Central memory CD8-positive, alpha-beta T cell (primary cell): ENCODE measurements at regions not wholly inside any gene's neighbourhood (a gene's known extent, or its start where the extent isn't known, plus 50 kb on each side); places are given as distances from the start of the nearest gene placed in this dataset.

ENCODE experiments used
- ATAC-seq: fragments of 150-1000 bp; cut with Tn5 transposase; replicated peaks from 2 replicates; pipeline ENCODE4 v1.10.0; 2022; ENCODE audit warnings: mild to moderate bottlenecking, moderate FRiP score, moderate number of reproducible peaks; ENCODE audit not compliant: poor library complexity, severe bottlenecking; ENCODE audit errors: extremely low read depth
- DNase-seq, 2 donors: peaks; one replicate each; pipeline ENCODE4 v3.0.0; 2021; ENCODE audit warnings: low spot score in 2 of 2
- H3K27ac Mint-ChIP-seq: one replicate; pipeline ENCODE4 v1.8.0; 2022; ENCODE audit warnings: low read depth, mild to moderate bottlenecking, moderate library complexity, mixed read lengths
- H3K27me3 Mint-ChIP-seq: one replicate; pipeline ENCODE4 v1.8.0; 2022; ENCODE audit warnings: mixed read lengths
- H3K36me3 Mint-ChIP-seq: one replicate; pipeline ENCODE4 v1.8.0; 2022; ENCODE audit warnings: mild to moderate bottlenecking, moderate library complexity, mixed read lengths; ENCODE audit not compliant: insufficient read depth
- H3K4me1 Mint-ChIP-seq: one replicate; pipeline ENCODE4 v1.8.0; 2022; ENCODE audit warnings: mixed read lengths
- H3K4me3 Mint-ChIP-seq: one replicate; pipeline ENCODE4 v1.8.0; 2022; ENCODE audit warnings: mild to moderate bottlenecking, moderate library complexity, mixed read lengths
- H3K9me3 Mint-ChIP-seq: one replicate; pipeline ENCODE4 v1.8.0; 2022; ENCODE audit warnings: mixed read lengths

GRCh38 chr7:126044662-126045061 is 1115.0 kb upstream of the POT1 start:
- H3K4me1 Mint-ChIP-seq: no peaks in the 10 kb centered on the region
- no peak overlapping the region for H3K27ac Mint-ChIP-seq
- DNase-seq: no peak
- peaks cover 10% of the 10 kb centered on the region for H3K9me3 Mint-ChIP-seq
- H3K4me3 Mint-ChIP-seq: no peak overlapping the region
- no peaks in the 10 kb centered on the region for H3K36me3 Mint-ChIP-seq
- no peaks in the 10 kb centered on the region for H3K27me3 Mint-ChIP-seq
- no peak for ATAC-seq

DNA sequence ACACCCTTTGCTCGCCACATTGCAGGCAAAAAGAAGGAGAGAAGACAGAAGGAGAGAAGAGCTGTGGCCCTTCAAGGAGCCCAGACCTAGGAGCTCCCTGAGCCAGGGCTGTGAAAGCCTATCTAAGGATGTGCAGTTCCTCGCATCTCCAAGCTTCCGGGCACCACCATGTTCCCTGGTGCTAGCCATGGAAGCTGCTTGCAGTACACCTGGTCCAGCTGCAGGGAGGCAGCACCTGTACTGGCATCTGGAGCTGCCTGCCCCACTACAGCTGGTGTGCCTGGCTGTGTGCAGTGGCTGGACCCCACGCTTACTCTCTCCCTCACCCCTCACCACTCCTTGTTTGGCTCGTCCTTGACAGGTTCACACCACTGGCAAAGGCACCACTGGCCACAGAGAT is 1111.8 kb upstream of the POT1 start:
- H3K4me1 Mint-ChIP-seq: no peaks in the 10 kb centered on the region
- no peak overlapping the region for H3K27ac Mint-ChIP-seq
- H3K4me3 Mint-ChIP-seq: no peak overlapping the region
- H3K9me3 Mint-ChIP-seq: peaks cover 6% of the 10 kb centered on the region
- no peaks in the 10 kb centered on the region for H3K27me3 Mint-ChIP-seq
- no peak for DNase-seq
- no peaks in the 10 kb centered on the region for H3K36me3 Mint-ChIP-seq
- ATAC-seq: no peak

DNA sequence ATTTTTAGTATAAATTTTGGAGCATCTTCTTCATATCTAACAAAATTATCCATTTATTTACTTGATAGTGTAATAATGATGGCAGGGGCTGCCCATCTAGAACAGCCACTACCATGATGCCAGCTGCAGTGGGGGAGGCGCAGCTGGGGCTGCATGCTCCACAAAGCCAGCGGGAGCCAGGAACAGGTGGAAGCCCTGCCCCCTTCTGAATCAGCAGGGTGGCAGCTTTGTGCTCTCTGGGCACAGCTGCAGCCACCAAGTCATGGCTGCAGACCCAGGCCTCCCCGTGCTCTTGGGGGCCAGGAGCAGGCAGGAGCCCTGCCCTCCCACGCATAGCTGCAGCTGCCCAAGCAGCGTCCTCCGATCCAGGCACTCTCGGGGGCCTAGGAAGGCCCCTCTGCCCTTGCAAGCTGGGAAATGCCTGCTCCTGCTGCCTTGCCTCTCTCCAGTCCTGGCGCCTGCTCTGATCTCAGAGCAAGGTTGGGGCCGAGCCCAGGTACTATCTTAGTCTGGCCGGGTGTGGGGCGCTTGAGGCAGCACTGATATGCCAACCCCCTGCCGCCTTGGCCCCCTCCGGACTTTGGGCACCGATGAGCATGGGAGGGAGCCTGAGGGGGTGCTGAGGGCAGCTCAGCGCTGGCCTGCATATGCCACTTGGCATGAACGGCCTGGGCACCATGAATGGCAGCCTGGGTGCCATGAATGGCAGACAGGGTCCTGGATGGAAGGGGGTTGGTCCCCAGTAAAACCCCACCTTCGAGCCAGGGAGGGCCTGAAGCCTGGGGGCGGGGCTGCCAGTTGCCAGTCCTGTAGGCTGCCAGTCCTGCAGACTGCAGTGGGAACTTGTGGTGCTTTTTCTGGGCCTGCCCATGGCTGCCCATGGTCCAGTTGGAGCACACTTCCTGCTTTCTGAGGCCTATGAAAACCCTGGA is 1110.8 kb upstream of the POT1 start:
- Mint-ChIP-seq H3K4me1 (no peaks in the 10 kb centered on the region), H3K4me3 (no peak overlapping the region), H3K9me3 (peaks cover 6% of the 10 kb centered on the region), H3K27me3 (no peaks in the 10 kb centered on the region), H3K36me3 (no peaks in the 10 kb centered on the region), H3K27ac (no peak overlapping the region)
- ATAC-seq (no peak), DNase-seq (no peak)

DNA sequence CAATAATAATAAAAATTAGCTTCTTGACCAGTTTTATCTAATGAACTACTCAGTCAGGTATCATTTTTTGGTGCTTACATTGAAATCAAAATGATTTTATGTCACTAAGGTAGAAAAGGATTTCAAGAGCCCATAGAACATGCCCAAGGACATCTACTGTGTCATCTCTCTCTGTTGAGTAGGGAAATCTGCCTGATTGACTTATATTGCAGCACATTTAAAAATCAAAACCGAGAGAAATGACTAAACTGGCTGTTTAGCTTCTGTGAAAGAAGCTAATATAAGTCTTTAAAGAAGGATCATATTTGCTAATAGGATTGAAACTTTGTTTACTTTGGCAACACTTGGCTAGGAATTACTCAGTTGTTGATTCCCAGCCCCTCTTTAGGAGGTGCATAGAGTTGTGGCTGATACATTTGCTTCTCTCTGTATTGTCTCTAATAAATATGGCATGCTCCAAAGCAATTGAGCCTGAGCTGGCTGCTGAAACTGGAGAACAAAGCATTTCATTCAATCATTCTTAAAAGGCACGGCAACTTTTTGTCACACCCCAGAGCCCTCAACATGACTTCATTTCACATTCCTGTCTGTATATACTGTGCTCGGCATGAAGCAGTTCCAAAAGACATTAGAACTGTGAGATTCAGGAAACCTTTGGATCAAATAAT is 1096.9 kb upstream of the POT1 start:
- peaks cover 2% of the 10 kb centered on the region for H3K36me3 Mint-ChIP-seq
- H3K9me3 Mint-ChIP-seq: peaks cover 15% of the 10 kb centered on the region
- no peak overlapping the region for H3K27ac Mint-ChIP-seq
- H3K4me1 Mint-ChIP-seq: no peaks in the 10 kb centered on the region
- no peak overlapping the region for H3K4me3 Mint-ChIP-seq
- H3K27me3 Mint-ChIP-seq: no peaks in the 10 kb centered on the region
- DNase-seq: no peak
- ATAC-seq: no peak

- no peak overlapping the region for H3K4me3 Mint-ChIP-seq
- DNase-seq: no peak
- no peak for ATAC-seq
- peaks cover 7% of the 10 kb centered on the region for H3K9me3 Mint-ChIP-seq
- no peak overlapping the region for H3K27ac Mint-ChIP-seq
- no peaks in the 10 kb centered on the region for H3K4me1 Mint-ChIP-seq
- peaks cover under 1% of the 10 kb centered on the region for H3K36me3 Mint-ChIP-seq
- H3K27me3 Mint-ChIP-seq: no peaks in the 10 kb centered on the region
Measured at GRCh38 chr7:126022452-126022851, 1092.8 kb upstream of the POT1 start.

DNA sequence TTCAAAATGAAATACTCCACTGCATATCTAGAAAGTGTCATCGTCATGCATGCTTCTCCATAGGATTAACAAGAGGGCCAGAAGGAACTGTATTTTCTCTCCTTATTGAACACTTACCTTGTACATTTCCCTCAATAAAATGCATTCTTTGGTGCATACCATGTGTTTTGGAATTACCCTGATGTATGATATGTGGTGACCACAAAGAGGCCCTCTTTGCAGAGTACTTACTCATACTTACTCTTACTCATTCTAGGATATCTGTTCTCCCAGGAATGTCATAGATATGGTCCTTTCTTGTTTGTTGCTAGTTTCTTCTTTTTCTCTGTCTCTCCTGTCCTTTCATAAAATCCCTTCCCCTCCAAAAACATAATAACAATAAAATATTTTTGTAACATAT is 1087.1 kb upstream of the POT1 start:
- H3K4me3 Mint-ChIP-seq: no peak overlapping the region
- no peak for ATAC-seq

GRCh38 chr7:126005064-126005463 is 1075.4 kb upstream of the POT1 start:
- Mint-ChIP-seq H3K9me3 (no peaks in the 10 kb centered on the region), H3K4me3 (no peak overlapping the region), H3K36me3 (peaks cover 2% of the 10 kb centered on the region), H3K27ac (no peak overlapping the region), H3K4me1 (no peaks in the 10 kb centered on the region), H3K27me3 (no peaks in the 10 kb centered on the region)
- ATAC-seq: no peak
- DNase-seq: no peak

More for the DNA sequence above, 1087.1 kb upstream of the POT1 start:
- DNase-seq: no peak
- Mint-ChIP-seq H3K9me3 (peaks cover 17% of the 10 kb centered on the region), H3K27ac (no peak overlapping the region), H3K4me1 (no peaks in the 10 kb centered on the region), H3K27me3 (no peaks in the 10 kb centered on the region), H3K36me3 (no peaks in the 10 kb centered on the region)

DNA sequence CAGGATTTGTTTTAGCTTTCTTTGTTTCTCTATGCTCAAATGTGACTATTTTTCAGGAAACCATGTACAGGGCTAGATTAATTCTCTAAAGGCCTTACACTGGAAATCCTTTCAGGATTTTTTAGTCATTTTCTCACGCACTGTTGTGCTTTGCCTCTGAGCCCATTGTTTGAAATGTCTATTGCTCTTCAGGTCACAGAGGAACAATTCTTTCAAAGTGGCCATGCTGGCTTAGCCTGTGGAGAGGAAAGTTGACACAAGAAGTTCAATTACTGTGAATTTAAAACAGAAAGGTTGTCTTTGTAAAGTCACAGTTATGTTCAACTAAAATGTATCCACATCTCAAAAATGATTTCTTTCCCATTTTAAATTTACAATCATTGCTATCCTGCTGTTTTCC is 1071.7 kb upstream of the POT1 start:
- DNase-seq: no peak
- Mint-ChIP-seq H3K27me3 (no peaks in the 10 kb centered on the region), H3K27ac (no peak overlapping the region), H3K4me1 (no peaks in the 10 kb centered on the region), H3K36me3 (peaks cover 2% of the 10 kb centered on the region), H3K4me3 (no peak overlapping the region), H3K9me3 (peaks cover 6% of the 10 kb centered on the region)
- ATAC-seq: no peak

- no peak for DNase-seq
- Mint-ChIP-seq H3K27ac (no peak overlapping the region), H3K9me3 (peaks cover 30% of the 10 kb centered on the region), H3K36me3 (peaks cover 1% of the 10 kb centered on the region), H3K27me3 (no peaks in the 10 kb centered on the region), H3K4me3 (no peak overlapping the region), H3K4me1 (no peaks in the 10 kb centered on the region)
- ATAC-seq: no peak
Measured at GRCh38 chr7:125984795-125985194, 1055.2 kb upstream of the POT1 start.

- DNase-seq (no peak), ATAC-seq (no peak)
- H3K27me3 Mint-ChIP-seq: no peaks in the 10 kb centered on the region
- H3K27ac Mint-ChIP-seq: no peak overlapping the region
- H3K4me3 Mint-ChIP-seq: no peak overlapping the region
- H3K4me1 Mint-ChIP-seq: no peaks in the 10 kb centered on the region
- H3K9me3 Mint-ChIP-seq: peaks cover 8% of the 10 kb centered on the region
- H3K36me3 Mint-ChIP-seq: no peaks in the 10 kb centered on the region
Measured at GRCh38 chr7:125971656-125972055, 1042.0 kb upstream of the POT1 start.

DNA sequence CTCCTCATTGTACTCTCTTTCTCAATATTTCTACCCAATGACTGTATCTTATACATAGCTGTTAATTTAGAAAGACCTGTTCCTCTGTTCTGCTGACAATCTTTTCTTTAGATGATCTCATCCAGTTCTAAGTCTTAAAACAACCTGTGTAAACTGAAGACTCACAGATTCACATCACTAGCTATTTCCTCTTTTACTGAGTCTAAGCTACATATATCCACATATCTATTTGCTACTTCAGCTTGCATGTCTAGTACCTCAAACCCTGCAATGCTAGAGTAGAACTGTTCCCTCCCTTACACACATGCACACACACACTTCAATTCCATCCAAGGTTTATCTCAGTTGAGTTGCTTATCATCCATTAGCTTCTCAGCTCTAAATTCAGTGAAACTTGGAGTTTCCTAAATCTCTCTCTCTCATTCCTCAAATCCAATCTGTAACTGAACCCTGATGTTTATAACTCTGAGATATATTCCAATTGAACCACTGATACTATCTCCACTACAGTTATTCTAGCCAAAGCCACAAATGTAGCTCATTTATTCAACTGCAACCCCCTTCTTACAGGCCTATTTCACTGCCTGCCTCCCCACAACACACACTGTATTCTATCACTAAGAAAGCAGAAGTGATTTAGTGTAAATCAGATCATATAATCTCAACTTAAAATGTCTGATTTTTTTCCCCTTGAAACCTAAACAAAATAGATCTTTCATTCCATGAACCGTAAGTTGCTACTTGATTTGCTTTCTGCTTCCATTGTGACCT is 1036.8 kb upstream of the POT1 start:
- H3K27me3 Mint-ChIP-seq: no peaks in the 10 kb centered on the region
- no peak for DNase-seq
- H3K9me3 Mint-ChIP-seq: peaks cover 19% of the 10 kb centered on the region
- no peak overlapping the region for H3K4me3 Mint-ChIP-seq
- H3K27ac Mint-ChIP-seq: no peak overlapping the region
- ATAC-seq: no peak
- no peaks in the 10 kb centered on the region for H3K36me3 Mint-ChIP-seq
- H3K4me1 Mint-ChIP-seq: no peaks in the 10 kb centered on the region

GRCh38 chr7:125934955-125935354 is 1005.3 kb upstream of the POT1 start:
- Mint-ChIP-seq H3K27ac (no peak overlapping the region), H3K36me3 (no peaks in the 10 kb centered on the region), H3K4me1 (no peaks in the 10 kb centered on the region), H3K27me3 (no peaks in the 10 kb centered on the region), H3K4me3 (no peak overlapping the region), H3K9me3 (peaks cover 11% of the 10 kb centered on the region)
- ATAC-seq (no peak), DNase-seq (no peak)
